Smooth muscle cell (in vitro differentiated cells): ENCODE measurements at regions not wholly inside any gene's neighbourhood (a gene's known extent, or its start where the extent isn't known, plus 50 kb on each side); places are given as distances from the start of the nearest gene placed in this dataset.
"Not testable (repeated sequence)": the region's sequence is repeated elsewhere in the genome, so short reads cannot be mapped to it uniquely, and the experiment has no call there.

Experiments used
- DNase-seq: peaks from one replicate; lab custom pipeline; 2025; ENCODE audit not compliant: unreplicated experiment; lab: John Stamatoyannopoulos, UW
- H2AFZ ChIP-seq: fragments of 200-600 bp; sonication (generic); 2 replicates; pipeline ENCODE4 v1.6.0; 2016; ENCODE audit warnings: antibody characterized with exemption, low read depth, mild to moderate bottlenecking
- H3F3A ChIP-seq: fragments of 200-600 bp; sonication (generic); 2 replicates; pipeline ENCODE4 v1.6.0; 2017; ENCODE audit warnings: antibody characterized with exemption, low read depth
- H3K27ac ChIP-seq: fragments of 200-600 bp; sonication (generic); 2 replicates; pipeline ENCODE4 v1.5.1; 2016; ENCODE audit warnings: low read depth, mild to moderate bottlenecking
- H3K27me3 ChIP-seq: fragments of 200-600 bp; sonication (generic); 2 replicates; pipeline ENCODE4 v1.6.1; 2016; ENCODE audit warnings: low read depth, mild to moderate bottlenecking
- H3K36me3 ChIP-seq: fragments of 200-600 bp; sonication (generic); 2 replicates; pipeline ENCODE4 v1.5.1; 2016; ENCODE audit warnings: low read depth
- H3K4me1 ChIP-seq: fragments of 200-600 bp; sonication (generic); 2 replicates; pipeline ENCODE4 v1.5.1; 2016; ENCODE audit warnings: low read depth
- H3K4me2 ChIP-seq: fragments of 200-600 bp; sonication (generic); 2 replicates; pipeline ENCODE4 v1.6.0; 2016; ENCODE audit warnings: mild to moderate bottlenecking
- H3K4me3 ChIP-seq: fragments of 200-600 bp; sonication (generic); 2 replicates; pipeline ENCODE4 v1.5.1; 2016; ENCODE audit warnings: mild to moderate bottlenecking
- H3K79me2 ChIP-seq: fragments of 200-600 bp; sonication (generic); 2 replicates; pipeline ENCODE4 v1.6.0; 2016; ENCODE audit warnings: low read depth, mild to moderate bottlenecking
- H3K9ac ChIP-seq: fragments of 200-600 bp; sonication (generic); 2 replicates; pipeline ENCODE4 v1.6.0; 2016; ENCODE audit warnings: low read depth
- H3K9me3 ChIP-seq: fragments of 200-600 bp; sonication (generic); replicated peaks from 2 replicates; pipeline ENCODE4 v1.5.1; 2016; ENCODE audit warnings: low read depth
- H4K20me1 ChIP-seq: fragments of 200-600 bp; sonication (generic); 2 replicates; pipeline ENCODE4 v1.6.0; 2016; ENCODE audit warnings: low read depth
- WGBS: methylation state at CpG from one replicate; pipeline ENCODE4 v1.1.7; 2016; ENCODE audit warnings: low lambda C conversion rate; 5-methylcytosine and 5-hydroxymethylcytosine counted together
- TF ChIP-seq, protein P1 (sequence below): fragments of 200-600 bp; sonication (generic); IDR thresholded peaks from 2 replicates; pipeline ENCODE4 v1.5.1; 2017; ENCODE audit warnings: borderline replicate concordance, mild to moderate bottlenecking, antibody characterized with exemption; ENCODE audit not compliant: insufficient read depth, poor library complexity, severe bottlenecking

DNA sequence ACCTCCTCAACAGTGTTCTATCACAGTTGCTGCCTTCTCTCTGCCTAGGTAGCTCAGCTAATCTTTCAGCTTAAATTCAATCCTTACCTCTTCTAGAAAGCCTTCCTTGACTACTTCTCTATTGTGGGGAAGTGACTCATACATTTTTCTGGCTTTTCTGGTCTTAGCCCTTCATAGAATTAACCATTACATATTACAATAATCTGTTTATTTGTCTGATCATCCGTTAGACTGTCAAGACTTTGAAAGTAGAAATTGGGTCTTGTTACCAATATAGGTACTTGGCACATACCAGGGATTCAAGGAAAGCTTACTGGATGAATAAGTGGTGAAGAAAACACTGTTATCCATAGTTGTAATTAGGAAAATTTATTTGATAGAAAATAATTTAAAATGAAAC lies 89.6 kb downstream of the FANCF start:
- Histone ChIP-seq H3K4me3 (no peak overlapping the region), H3K79me2 (no peaks in the 10 kb centered on the region), H3K4me1 (no peaks in the 10 kb centered on the region), H3K36me3 (no peaks in the 10 kb centered on the region), H3K27me3 (no peaks in the 10 kb centered on the region), H3F3A (no peaks in the 10 kb centered on the region), H3K9me3 (no peaks in the 10 kb centered on the region), H3K27ac (no peak overlapping the region), H4K20me1 (no peaks in the 10 kb centered on the region), H3K4me2 (no peak overlapping the region), H2AFZ (no peak overlapping the region), H3K9ac (no peak overlapping the region)
- TF ChIP-seq, protein P1, sequence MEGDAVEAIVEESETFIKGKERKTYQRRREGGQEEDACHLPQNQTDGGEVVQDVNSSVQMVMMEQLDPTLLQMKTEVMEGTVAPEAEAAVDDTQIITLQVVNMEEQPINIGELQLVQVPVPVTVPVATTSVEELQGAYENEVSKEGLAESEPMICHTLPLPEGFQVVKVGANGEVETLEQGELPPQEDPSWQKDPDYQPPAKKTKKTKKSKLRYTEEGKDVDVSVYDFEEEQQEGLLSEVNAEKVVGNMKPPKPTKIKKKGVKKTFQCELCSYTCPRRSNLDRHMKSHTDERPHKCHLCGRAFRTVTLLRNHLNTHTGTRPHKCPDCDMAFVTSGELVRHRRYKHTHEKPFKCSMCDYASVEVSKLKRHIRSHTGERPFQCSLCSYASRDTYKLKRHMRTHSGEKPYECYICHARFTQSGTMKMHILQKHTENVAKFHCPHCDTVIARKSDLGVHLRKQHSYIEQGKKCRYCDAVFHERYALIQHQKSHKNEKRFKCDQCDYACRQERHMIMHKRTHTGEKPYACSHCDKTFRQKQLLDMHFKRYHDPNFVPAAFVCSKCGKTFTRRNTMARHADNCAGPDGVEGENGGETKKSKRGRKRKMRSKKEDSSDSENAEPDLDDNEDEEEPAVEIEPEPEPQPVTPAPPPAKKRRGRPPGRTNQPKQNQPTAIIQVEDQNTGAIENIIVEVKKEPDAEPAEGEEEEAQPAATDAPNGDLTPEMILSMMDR, result no peak
- WGBS, result 0% methylated on average over 1 of the region's 1 CpG
- no peak for DNase-seq

DNA sequence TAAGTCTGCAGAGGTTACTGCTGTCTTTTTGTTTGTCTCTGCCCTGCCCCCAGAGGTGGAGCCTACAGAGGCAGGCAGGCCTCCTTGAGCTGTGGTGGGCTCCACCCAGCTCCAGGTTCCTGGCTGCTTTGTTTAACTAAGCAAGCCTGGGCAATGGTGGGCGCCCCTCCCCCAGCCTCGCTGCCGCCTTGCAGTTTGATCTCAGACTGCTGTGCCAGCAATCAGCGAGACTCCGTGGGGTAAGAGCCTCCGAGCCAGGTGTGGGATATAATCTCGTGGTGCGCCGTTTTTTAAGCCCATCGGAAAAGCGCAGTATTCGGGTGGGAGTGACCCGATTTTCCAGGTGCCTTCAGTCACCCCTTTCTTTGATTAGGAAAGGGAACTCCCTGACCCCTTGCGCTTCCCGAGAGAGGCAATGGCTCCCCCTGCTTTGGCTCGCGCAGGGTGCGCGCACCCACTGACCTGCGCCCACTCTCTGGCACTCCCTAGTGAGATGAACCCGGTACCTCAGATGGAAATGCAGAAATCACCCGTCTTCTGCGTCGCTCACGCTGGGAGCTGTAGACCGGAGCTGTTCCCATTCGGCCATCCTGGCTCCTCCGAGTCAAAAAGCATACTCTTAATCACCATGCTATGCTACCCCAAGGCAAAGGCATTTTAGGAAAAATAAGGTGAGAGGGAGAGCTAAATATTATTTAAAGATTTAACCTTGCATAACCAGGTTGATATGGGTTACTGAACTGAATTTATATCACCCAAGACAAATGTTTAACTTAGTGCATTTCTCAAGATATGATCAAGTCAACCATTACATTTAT lies 96.8 kb downstream of the FANCF start:
- H3K79me2 ChIP-seq, H3K4me1 ChIP-seq, H3K9me3 ChIP-seq, H3K36me3 ChIP-seq, H3K27me3 ChIP-seq, DNase-seq, H3K9ac ChIP-seq, H3K27ac ChIP-seq, H3F3A ChIP-seq, H4K20me1 ChIP-seq, H2AFZ ChIP-seq: not testable (repeated sequence)
- H3K4me3 ChIP-seq, result peak overlapping the region; percentile 44
- WGBS, result 7% methylated on average over 26 of the region's 28 CpGs
- H3K4me2 ChIP-seq, result peak overlapping the region; percentile 74

DNA sequence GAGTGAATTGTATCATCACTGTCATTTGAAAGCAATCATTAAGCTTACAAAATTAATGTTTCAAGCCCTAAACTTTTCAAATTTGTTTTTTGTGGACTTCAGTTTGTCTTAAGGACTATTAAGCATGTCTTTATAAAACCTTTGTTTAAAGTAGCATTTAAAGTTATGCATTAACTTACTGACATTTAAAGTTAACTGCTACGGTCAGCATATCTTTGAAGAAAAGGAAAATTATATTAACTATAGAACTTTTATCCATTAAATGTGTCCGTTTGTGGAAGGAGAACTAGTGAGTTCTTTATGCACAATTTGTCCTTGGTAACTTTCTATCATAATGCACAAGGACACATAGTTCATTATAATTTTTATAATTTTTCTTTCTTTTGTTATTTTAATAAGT lies 103.4 kb downstream of the FANCF start:
- no peak overlapping the region for H3K9ac ChIP-seq
- H3F3A ChIP-seq, result no peaks in the 10 kb centered on the region
- 91% methylated on average over 2 of the region's 2 CpGs for WGBS

DNA sequence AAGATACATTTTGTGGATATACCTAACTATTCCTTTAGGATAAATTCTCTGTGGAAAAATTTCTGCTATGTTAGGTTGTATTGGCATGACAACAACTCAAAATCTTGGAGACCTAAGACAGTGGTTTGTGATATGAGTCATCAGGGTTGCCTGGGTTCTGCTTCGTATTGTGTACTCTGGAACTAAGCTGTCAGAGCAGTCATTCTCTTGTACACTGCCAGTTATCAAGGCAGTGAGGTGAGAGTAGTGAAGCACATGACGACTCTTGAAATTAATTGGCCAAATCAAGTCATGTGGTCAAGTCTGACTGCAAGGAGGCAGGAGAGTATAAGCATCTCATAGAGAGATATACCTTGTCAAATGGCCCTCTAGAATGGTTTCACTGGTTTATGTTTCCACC lies 104.4 kb downstream of the FANCF start:
- DNase-seq, result no peak
- Histone ChIP-seq H3K36me3 (no peaks in the 10 kb centered on the region), H3K79me2 (no peaks in the 10 kb centered on the region), H3K27ac (peak overlapping the region; percentile 69), H3F3A (no peaks in the 10 kb centered on the region), H2AFZ (no peak overlapping the region), H4K20me1 (no peaks in the 10 kb centered on the region), H3K4me3 (no peak overlapping the region), H3K27me3 (no peaks in the 10 kb centered on the region), H3K4me2 (no peak overlapping the region), H3K9me3 (no peaks in the 10 kb centered on the region), H3K9ac (peak overlapping the region; percentile 29), H3K4me1 (no peaks in the 10 kb centered on the region)
- TF ChIP-seq, protein P1, result no peak
- 40% methylated on average over 2 of the region's 2 CpGs for WGBS

More for the DNA sequence above, 103.4 kb downstream of the FANCF start:
- Histone ChIP-seq H4K20me1 (no peaks in the 10 kb centered on the region), H3K36me3 (no peaks in the 10 kb centered on the region), H3K4me3 (no peak overlapping the region), H3K79me2 (no peaks in the 10 kb centered on the region), H3K27ac (no peak overlapping the region), H3K4me2 (no peak overlapping the region), H2AFZ (no peak overlapping the region), H3K4me1 (no peaks in the 10 kb centered on the region), H3K9me3 (no peaks in the 10 kb centered on the region), H3K27me3 (no peaks in the 10 kb centered on the region)
- DNase-seq, result no peak
- TF ChIP-seq, protein P1, result no peak
